HuH-7.5 (cell line): ENCODE measurements at regions not wholly inside any gene's neighbourhood (a gene's known extent, or its start where the extent isn't known, plus 50 kb on each side); places are given as distances from the start of the nearest gene placed in this dataset.
"Not testable (repeated sequence)": the region's sequence is repeated elsewhere in the genome, so short reads cannot be mapped to it uniquely, and the experiment has no call there.

Source experiments
- DNase-seq: peaks from one replicate; pipeline ENCODE4 v3.0.0; 2011; ENCODE audit warnings: low spot score

GRCh38 chr14:40367717-40368116 lies 935.5 kb upstream of the FBXO33 start:
- no peak for DNase-seq

- no peak for DNase-seq
Measured at GRCh38 chr14:40365305-40365704, 933.1 kb upstream of the FBXO33 start.

- no peak for DNase-seq
Measured at GRCh38 chr14:40362856-40363255, 930.6 kb upstream of the FBXO33 start.

- DNase-seq = no peak
Measured at GRCh38 chr14:40354754-40355153, 922.5 kb upstream of the FBXO33 start.

GRCh38 chr14:40348104-40348503 lies 915.9 kb upstream of the FBXO33 start:
- not testable (repeated sequence) for DNase-seq

GRCh38 chr14:40347675-40348074 lies 915.4 kb upstream of the FBXO33 start:
- DNase-seq = no peak

GRCh38 chr14:40346275-40346674 lies 914.0 kb upstream of the FBXO33 start:
- no peak for DNase-seq

- DNase-seq = no peak
Measured at GRCh38 chr14:40345334-40345733, 913.1 kb upstream of the FBXO33 start.

GRCh38 chr14:40340708-40341107 lies 908.5 kb upstream of the FBXO33 start:
- no peak for DNase-seq

- no peak for DNase-seq
Measured at GRCh38 chr14:40336846-40337245, 904.6 kb upstream of the FBXO33 start.

GRCh38 chr14:40326519-40326918 lies 894.3 kb upstream of the FBXO33 start:
- DNase-seq = not testable (repeated sequence)

- DNase-seq = no peak
Measured at GRCh38 chr14:40318211-40318719, 886.0 kb upstream of the FBXO33 start.

- DNase-seq = no peak
Measured at GRCh38 chr14:40317690-40318089, 885.5 kb upstream of the FBXO33 start.

GRCh38 chr14:40312296-40312695 lies 880.1 kb upstream of the FBXO33 start:
- no peak for DNase-seq

- DNase-seq = no peak
Measured at GRCh38 chr14:40309124-40309523, 876.9 kb upstream of the FBXO33 start.

- no peak for DNase-seq
Measured at GRCh38 chr14:40308240-40308639, 876.0 kb upstream of the FBXO33 start.

GRCh38 chr14:40296821-40297220 lies 864.6 kb upstream of the FBXO33 start:
- DNase-seq = no peak

- DNase-seq = no peak
Measured at GRCh38 chr14:40292664-40293063, 860.4 kb upstream of the FBXO33 start.

- DNase-seq = no peak
Measured at GRCh38 chr14:40282196-40282595, 850.0 kb upstream of the FBXO33 start.

GRCh38 chr14:40280652-40281051 lies 848.4 kb upstream of the FBXO33 start:
- no peak for DNase-seq

- DNase-seq = no peak
Measured at GRCh38 chr14:40273417-40273816, 841.2 kb upstream of the FBXO33 start.

- no peak for DNase-seq
Measured at GRCh38 chr14:40271480-40271879, 839.2 kb upstream of the FBXO33 start.

GRCh38 chr14:40269436-40269835 lies 837.2 kb upstream of the FBXO33 start:
- DNase-seq = no peak

- DNase-seq = no peak
Measured at GRCh38 chr14:40268236-40268635, 836.0 kb upstream of the FBXO33 start.

- DNase-seq = no peak
Measured at GRCh38 chr14:40265096-40265495, 832.9 kb upstream of the FBXO33 start.
